HEK293 (cell line): ENCODE measurements at regions not wholly inside any gene's neighbourhood (a gene's known extent, or its start where the extent isn't known, plus 50 kb on each side); places are given as distances from the start of the nearest gene placed in this dataset.

ENCODE experiments used
- CTCF ChIA-PET: fragments of 350-600 bp; formaldehyde crosslinking; extraction: SDS; loops from one replicate; lab custom pipeline; 2021; ENCODE audit warnings: antibody characterized with exemption; lab: Yijun Ruan, JAX
- POLR2A ChIA-PET: fragments of 300-600 bp; formaldehyde crosslinking; extraction: SDS; loops from one replicate; lab custom pipeline; 2020; ENCODE audit warnings: antibody characterized with exemption, inconsistent platforms; lab: Yijun Ruan, JAX
- H3K27ac ChIP-seq: fragments of 200-500 bp; sonication (Bioruptor generic); 2 replicates; pipeline ENCODE4 v1.5.1; 2014; ENCODE audit warnings: low read depth, low read length, control low read depth, inconsistent platforms; ENCODE audit errors: extremely low read depth
- H3K36me3 ChIP-seq, 2 experiments: fragments of 200-500 bp in 1 of 2; sonication (Bioruptor generic) in 1 of 2; 1 replicate in 1 of 2; 2 replicates in 1 of 2; pipeline ENCODE4 v1.5.1; 2014 to 2017; ENCODE audit warnings: inconsistent platforms in 2 of 2, low read length in 2 of 2; ENCODE audit not compliant: control insufficient read depth in 2 of 2, insufficient read depth in 1 of 2
- H3K4me1 ChIP-seq: fragments of 200-500 bp; sonication (Bioruptor generic); 2 replicates; pipeline ENCODE4 v1.5.1; 2014; ENCODE audit warnings: mild to moderate bottlenecking, low read length, inconsistent platforms; ENCODE audit not compliant: control insufficient read depth, insufficient read depth
- H3K4me3 ChIP-seq: 2 replicates; pipeline ENCODE4 v1.5.1; 2011; ENCODE audit warnings: low read depth, mild to moderate bottlenecking, control low read depth, low read length, moderate library complexity
- H3K9me3 ChIP-seq: fragments of 200-500 bp; sonication (Bioruptor generic); 2 replicates; pipeline ENCODE4 v1.5.1; 2014; ENCODE audit warnings: low read depth, low read length, inconsistent platforms; ENCODE audit not compliant: control insufficient read depth, insufficient read depth
- BCL11A ChIP-seq: fragments of 450-650 bp; formaldehyde crosslinking; IDR thresholded peaks from 2 replicates; pipeline ENCODE4 v1.5.1; 2016; ENCODE audit warnings: low read depth, missing biosample characterization, missing genetic modification characterization
- HOXA7 ChIP-seq: sonication (generic); formaldehyde crosslinking; IDR thresholded peaks from 2 replicates; pipeline ENCODE4 v1.8.1; 2022; ENCODE audit warnings: missing genetic modification reagents, borderline replicate concordance
- IKZF3 ChIP-seq: fragments of 450-650 bp; IDR thresholded peaks from 2 replicates; pipeline ENCODE4 v1.5.0; 2018; ENCODE audit warnings: missing biosample characterization, mild to moderate bottlenecking, missing genetic modification characterization, moderate library complexity
- KLF1 ChIP-seq: fragments of 450-650 bp; formaldehyde crosslinking; IDR thresholded peaks from 2 replicates; pipeline ENCODE4 v1.5.1; 2016; ENCODE audit warnings: missing biosample characterization, missing genetic modification characterization
- MZF1 ChIP-seq: fragments of 450-650 bp; formaldehyde crosslinking; IDR thresholded peaks from 2 replicates; pipeline ENCODE4 v1.5.1; 2017; ENCODE audit warnings: missing biosample characterization, missing genetic modification characterization, borderline replicate concordance
- REST ChIP-seq: fragments of 450-650 bp; formaldehyde crosslinking; IDR thresholded peaks from 2 replicates; pipeline ENCODE4 v1.5.1; 2016; ENCODE audit warnings: missing biosample characterization, missing genetic modification characterization
- SCRT1 ChIP-seq: fragments of 450-650 bp; formaldehyde crosslinking; IDR thresholded peaks from 2 replicates; pipeline ENCODE4 v1.5.1; 2016; ENCODE audit warnings: missing biosample characterization, missing genetic modification characterization, borderline replicate concordance
- TRIM28 ChIP-seq: IDR thresholded peaks from 2 replicates; pipeline ENCODE4 v1.6.1; 2011; ENCODE audit warnings: low read length, control low read depth, borderline replicate concordance
- ZBTB21 ChIP-seq: fragments of 450-650 bp; formaldehyde crosslinking; IDR thresholded peaks from 2 replicates; pipeline ENCODE4 v1.5.1; 2017; ENCODE audit warnings: missing biosample characterization, missing genetic modification characterization
- ZFHX2 ChIP-seq: fragments of 450-650 bp; formaldehyde crosslinking; conservative IDR thresholded peaks from 2 replicates; pipeline ENCODE4 v1.5.1; 2016; ENCODE audit warnings: missing biosample characterization, missing genetic modification characterization
- ZFP37 ChIP-seq: fragments of 450-650 bp; formaldehyde crosslinking; IDR thresholded peaks from 2 replicates; pipeline ENCODE4 v1.5.1; 2016; ENCODE audit warnings: missing biosample characterization, missing genetic modification characterization
- ZNF211 ChIP-seq: fragments of 450-650 bp; formaldehyde crosslinking; IDR thresholded peaks from 2 replicates; pipeline ENCODE4 v1.5.1; 2016; ENCODE audit warnings: low read depth, missing biosample characterization, missing genetic modification characterization
- ZNF26 ChIP-seq: fragments of 450-650 bp; formaldehyde crosslinking; IDR thresholded peaks from 2 replicates; pipeline ENCODE4 v1.5.1; 2016; ENCODE audit warnings: missing biosample characterization, missing genetic modification characterization
- ZNF280C ChIP-seq: fragments of 450-650 bp; formaldehyde crosslinking; IDR thresholded peaks from 2 replicates; pipeline ENCODE4 v1.5.1; 2016; ENCODE audit warnings: missing biosample characterization, missing genetic modification characterization
- ZNF302 ChIP-seq: fragments of 450-650 bp; formaldehyde crosslinking; IDR thresholded peaks from 2 replicates; pipeline ENCODE4 v1.5.1; 2016; ENCODE audit warnings: missing biosample characterization, missing genetic modification characterization, low read depth
- ZNF350 ChIP-seq: fragments of 450-650 bp; formaldehyde crosslinking; IDR thresholded peaks from 2 replicates; pipeline ENCODE4 v1.5.0; 2017; ENCODE audit warnings: missing biosample characterization, mild to moderate bottlenecking, missing genetic modification characterization
- ZNF391 ChIP-seq: fragments of 450-650 bp; formaldehyde crosslinking; IDR thresholded peaks from 2 replicates; pipeline ENCODE4 v1.5.1; 2016; ENCODE audit warnings: low read depth, missing biosample characterization, missing genetic modification characterization, borderline replicate concordance
- ZNF501 ChIP-seq: fragments of 450-650 bp; formaldehyde crosslinking; IDR thresholded peaks from 2 replicates; pipeline ENCODE4 v1.5.1; 2016; ENCODE audit warnings: missing biosample characterization, missing genetic modification characterization

- TF ChIP-seq ZNF280C (tag by site-specific recombination) (no peak), HOXA7 (CRISPR knock-in tag) (no peak), KLF1 (tag by site-specific recombination) (no peak)
Observed at GRCh38 chr10:52869864-52870263, 97.3 kb upstream of the MBL2 start (continued).

GRCh38 chr10:52865213-52865612 is 92.6 kb upstream of the MBL2 start:
- H3K36me3 ChIP-seq = no peaks in the 10 kb centered on the region
- H3K4me3 ChIP-seq = no peak overlapping the region
- TF ChIP-seq ZNF211 (tag by site-specific recombination) (no peak), MZF1 (tag by site-specific recombination) (no peak), ZNF391 (tag by site-specific recombination) (no peak), ZNF26 (tag by site-specific recombination) (no peak), BCL11A (tag by site-specific recombination) (no peak), ZBTB21 (no peak), ZFP37 (tag by site-specific recombination) (no peak), IKZF3 (tag by site-specific recombination) (no peak), REST (tag by site-specific recombination) (no peak), ZNF302 (tag by site-specific recombination) (no peak), ZNF501 (tag by site-specific recombination) (no peak), ZNF350 (no peak), TRIM28 (no peak), SCRT1 (tag by site-specific recombination) (no peak), ZFHX2 (tag by site-specific recombination) (no peak)
- no peak overlapping the region for H3K27ac ChIP-seq
- ChIA-PET POLR2A (no interaction called here), CTCF (no interaction called here)
- H3K9me3 ChIP-seq = no peaks in the 10 kb centered on the region
- no peaks in the 10 kb centered on the region for H3K4me1 ChIP-seq
